NCI-H345 treated with DMSO at 0.1 percent for 48 hours (cell line): ENCODE measurements at regions not wholly inside any gene's neighbourhood (a gene's known extent, or its start where the extent isn't known, plus 50 kb on each side); places are given as distances from the start of the nearest gene placed in this dataset.
"Not testable (repeated sequence)": the region's sequence is repeated elsewhere in the genome, so short reads cannot be mapped to it uniquely, and the experiment has no call there.

Experiments used
- DNase-seq: peaks from one replicate; lab custom pipeline; 2025; ENCODE audit not compliant: unreplicated experiment; lab: John Stamatoyannopoulos, UW

DNA sequence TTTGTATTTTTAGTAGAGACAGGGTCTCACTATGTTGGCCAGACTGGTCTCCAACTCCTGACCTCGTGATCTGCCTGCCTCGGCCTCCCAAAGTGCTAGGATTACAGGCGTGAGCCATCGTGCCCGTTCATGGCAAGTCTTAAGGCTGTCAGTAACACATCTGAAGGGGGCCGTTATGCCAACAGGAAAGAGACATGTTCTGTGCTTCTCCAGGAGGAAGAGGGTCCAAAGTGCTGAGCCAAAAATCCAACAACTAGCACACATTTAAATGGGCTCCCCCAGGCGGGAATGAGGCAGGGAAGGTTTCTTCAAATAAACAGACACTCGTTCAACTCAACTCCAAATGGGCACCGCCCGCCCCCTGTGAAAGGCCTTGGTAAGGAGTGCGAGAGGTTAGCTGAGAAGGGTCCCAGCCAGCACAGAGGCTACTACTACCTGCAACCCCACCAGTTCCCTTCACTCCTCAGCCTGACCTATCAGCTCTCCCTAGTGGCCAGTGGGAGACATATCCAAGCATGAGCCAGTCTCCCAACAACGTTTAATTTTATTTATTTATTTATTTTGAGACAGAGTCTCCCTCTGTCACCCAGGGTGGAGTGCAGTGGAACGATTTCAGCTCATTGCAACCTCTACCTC is 84.1 kb upstream of the DMRT1 start:
- no peak for DNase-seq

DNA sequence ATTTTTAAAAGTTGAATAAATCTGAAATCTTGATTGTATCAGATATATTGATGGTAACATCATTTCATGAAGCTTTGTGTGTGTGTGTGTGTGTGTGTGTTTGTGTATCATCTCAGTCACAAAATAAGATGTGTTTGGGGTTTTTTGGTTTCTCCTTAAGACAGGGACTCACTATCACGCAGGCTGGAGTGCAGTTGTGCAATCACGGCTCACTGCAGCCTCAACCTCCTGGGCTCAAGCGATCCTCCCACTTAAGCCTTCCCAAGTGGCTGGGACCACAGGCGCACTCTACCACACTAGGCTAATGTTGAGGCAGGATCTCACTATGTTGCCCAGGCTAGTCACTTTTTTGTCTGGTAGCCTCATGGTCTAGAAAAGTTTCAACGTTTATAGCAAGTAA is 83.4 kb upstream of the DMRT1 start:
- no peak for DNase-seq

DNA sequence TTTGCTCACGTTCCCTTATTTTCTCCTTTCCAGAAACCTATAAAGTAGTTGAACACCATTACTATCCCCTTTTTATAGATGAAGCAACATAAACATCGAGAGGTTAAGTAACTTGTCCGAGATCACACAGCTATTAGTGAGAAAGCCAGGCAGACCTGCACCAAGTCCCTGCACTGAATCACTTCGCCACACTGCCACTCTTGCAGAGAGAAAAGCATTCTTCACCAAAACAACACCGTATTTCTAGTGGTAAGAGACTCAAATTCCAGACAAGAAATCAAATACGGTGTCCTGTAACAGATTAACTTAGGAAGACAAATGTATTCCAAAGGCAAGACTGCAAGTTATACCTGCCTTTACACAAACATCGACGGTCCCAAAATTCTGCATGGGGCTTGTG is 82.0 kb upstream of the DMRT1 start:
- no peak for DNase-seq

DNA sequence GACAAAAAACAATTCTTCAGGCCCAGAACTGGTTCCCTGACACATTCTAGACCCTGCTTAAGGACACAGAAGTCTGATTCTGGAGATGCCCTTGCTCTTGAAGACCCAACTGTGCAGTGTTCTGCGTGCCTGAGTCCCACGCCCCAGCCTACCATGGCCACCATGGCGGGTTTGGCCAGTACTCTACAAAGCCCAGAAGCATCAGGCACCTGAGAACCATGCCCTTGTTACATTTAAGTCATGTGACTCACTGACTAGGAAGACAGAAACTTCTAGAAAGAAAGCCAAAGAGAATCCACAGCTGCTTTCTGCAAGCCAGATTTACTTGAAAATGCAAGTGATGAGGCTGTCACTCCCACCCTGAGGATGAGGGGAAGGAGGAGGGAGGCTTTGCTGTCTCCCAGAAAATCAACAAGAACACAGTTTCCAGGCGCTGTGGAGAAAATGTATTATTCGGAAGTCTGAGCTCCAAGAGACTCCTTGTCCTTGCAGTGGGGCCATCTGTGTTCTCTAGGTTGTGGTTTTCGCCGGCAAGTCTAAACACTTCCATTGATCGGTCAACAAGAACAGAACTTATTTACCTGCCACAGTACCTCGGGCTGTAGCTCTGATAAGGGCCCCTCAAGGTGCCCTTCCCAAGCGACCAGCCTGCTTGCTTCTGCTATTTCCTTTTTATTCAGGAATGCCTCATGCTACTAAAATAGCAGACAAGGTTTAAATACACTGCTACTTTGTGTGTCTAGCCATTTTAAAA is 81.3 kb upstream of the DMRT1 start:
- no peak for DNase-seq

DNA sequence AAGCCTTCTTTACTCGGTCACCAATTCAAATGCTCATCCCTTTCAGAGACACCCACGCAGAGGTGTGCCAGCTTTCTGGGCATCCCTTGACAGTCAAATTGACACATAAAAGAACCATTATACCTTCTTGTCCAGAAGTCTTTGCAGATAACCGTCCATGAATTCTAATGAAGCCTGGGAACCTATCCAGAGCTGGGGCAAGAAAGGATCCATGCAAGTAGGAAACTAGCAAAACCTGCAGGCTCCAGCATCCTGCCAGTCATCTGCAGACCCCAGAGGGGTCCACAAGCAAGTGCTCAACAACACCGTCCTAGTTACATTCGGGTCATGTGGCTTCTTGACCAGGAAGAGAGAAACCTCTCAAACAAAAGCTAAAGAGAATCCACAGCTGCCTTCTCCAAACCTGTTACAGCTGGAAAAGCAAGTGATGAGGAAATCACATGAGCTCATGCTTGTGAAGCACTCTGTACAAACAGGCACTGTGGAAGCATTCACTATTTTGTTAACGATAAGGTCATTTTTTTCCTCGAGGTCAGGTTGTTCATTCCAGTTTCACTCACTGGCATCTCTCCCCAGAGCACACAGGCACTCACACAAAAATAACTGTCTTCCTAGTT is 80.2 kb upstream of the DMRT1 start:
- DNase-seq: no peak

DNA sequence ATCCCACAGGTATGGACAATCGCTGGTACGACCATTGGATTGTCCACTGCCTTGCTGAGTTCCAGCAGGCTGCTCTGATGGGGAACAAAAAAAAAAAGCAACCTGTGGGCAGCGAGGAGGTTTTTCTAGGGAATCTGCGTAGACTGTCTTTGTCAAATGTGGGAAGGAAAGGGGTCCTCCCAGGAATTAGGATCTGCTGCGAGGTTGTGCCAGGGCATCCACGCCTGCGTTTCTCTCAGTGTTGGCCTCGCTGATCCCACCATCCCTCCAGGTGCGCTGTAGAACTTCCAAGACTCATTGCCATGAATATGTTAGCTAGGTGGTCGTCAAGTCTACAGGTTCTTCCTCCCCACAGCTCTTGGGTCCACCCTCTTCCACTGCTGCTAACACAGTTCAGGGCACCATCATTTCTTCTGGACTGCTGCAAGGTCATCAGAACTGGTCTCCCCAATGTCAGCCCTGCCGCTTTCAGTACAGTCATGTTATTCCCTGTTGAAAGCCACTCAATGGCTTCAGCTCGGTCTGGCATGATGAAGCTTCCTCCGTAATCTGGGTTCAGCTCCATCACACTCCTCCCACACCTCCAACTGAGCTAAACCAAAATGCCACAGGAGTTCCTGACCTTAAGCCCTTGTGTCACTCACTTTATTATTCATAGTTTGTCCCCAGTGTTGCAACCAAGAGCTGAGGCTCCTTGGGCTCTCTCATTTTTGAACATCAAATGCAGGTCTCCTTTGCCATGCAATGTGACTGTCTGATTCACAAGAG is 79.5 kb upstream of the DMRT1 start:
- DNase-seq: no peak

DNA sequence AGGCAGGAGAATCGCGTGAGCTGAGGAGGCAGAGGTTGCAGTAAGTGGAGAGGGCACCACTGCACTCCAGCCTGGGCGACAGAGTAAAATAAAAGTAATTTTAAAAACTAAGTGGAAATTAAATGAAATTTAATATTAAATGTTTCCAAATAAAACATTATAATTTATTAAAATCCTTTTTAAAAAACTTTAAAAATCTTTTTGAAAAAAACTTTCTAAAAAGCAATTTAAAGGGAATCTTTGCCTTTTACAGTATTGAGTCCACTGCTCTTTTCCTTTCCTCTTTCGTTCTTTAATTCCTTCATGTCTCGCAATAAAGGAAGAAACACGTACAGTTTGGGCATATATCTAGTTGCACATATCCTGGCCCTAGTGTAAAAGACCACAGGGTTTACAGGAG is 77.8 kb upstream of the DMRT1 start:
- no peak for DNase-seq

DNA sequence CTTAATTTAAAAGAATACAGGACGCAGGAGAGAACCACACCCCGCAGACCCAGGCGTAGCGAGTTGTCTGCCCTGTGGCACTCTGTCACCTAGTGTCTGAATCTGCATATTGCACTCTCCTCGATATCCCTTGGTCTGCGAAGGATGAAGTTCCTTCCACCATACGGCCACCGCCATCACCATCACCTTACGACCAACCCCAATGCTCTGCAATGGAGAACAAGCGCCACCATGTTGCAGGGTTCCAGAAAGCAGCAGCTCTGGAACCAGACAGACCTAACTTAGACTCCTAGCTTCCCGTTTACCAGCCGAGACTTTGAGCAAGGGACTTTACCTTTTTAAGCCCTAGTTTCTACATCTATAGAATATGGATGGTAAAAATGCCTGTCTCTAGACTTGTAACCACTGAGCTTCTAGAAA is 77.4 kb upstream of the DMRT1 start:
- peak; percentile 3 for DNase-seq

DNA sequence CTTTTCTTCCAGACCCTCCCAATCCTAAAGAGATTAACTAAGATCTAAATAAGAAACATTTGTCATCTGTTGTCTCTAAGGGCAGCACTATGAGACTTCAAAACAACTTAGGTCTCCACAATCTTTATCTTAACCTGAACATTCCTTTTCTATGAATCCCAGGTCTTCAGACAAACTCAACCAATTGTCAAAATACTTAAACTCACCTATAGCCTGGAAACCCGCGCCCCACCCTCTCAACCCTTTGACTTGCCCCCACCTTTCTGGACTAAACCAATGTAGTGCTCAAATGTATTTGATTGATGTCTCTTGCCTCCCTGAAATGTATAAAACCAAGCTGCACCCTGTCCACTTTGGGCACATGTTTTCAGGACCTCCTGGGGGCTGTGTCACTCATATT is 76.5 kb upstream of the DMRT1 start:
- DNase-seq: no peak

DNA sequence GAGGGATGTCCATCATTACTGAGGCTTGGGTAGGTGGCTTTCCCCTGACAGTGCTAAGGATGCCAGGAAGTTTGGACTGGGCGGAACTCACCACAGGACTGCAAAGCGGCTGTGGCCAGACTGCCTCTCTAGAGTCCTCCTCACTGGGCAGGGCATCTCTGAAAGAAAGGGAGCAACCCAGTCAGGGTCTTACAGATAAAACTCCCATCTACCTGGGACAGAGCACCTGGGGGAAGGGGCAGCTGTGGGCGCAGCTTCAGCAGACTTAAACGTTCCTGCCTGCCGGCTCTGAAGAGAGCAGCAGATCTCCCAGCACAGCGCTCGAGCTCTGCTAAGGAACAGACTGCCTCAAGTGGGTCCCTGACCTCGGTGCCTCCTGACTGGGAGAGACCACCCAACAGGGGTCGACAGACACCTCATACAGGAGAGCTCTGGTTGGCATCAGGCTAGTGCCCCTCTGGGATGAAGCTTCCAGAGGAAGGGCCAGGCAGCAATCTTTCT is 74.4 kb upstream of the DMRT1 start:
- not testable (repeated sequence) for DNase-seq

DNA sequence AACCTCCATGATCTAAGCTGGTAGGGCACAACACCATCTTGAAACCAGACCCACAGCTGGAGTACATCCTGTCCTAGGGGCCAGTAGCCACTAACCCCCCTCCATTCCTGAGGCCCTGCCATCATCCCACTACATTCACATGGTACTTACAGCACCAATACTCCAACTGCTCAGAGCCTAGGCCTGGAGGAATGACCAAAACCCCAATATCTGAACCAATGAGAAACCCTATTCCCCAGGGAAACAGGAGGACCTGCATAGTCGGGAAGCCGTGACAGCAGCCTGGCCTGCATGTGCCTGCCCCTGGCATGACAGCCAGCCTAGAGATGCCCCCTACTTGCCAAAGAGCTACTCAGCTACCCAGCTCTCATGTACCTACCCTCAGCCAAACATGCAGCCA is 65.4 kb upstream of the DMRT1 start:
- no peak for DNase-seq

DNA sequence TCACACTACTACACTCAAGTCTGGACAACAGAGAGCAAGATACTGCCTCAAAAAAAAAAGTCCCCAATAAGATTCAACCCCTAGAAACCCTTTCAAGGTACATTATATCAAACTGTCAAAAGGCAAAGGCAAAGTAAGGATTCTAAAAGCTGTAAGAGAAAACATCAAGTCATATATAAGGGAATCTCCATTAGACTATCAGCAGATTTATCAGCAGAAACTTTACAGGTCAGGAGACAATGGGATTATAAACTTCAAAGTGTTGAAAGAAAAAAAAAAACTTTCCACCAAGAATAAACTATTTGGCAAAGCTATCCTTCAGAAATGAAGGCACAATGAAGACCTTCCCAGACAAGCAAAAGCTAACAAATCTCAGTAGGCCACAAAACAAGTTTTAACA is 63.5 kb upstream of the DMRT1 start:
- no peak for DNase-seq

DNA sequence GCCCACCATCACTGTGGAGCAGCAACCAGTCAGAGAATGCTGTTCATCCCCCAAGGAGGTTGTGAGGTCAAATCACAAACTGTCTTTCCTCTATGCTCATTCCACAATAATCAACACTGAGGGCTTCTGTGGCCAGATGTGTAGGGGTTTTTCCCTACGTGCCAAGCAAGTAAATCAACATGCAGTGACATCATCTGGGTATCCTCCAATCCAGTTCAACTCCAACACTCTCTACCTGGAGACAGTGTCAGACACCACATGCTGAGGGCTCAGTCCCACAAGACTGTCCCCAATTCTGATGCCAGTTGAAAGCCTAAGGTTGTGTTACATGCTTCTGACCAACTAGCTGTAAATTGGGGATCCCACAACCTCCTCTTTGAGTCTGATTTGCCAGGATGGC is 57.3 kb upstream of the DMRT1 start:
- DNase-seq: no peak

DNA sequence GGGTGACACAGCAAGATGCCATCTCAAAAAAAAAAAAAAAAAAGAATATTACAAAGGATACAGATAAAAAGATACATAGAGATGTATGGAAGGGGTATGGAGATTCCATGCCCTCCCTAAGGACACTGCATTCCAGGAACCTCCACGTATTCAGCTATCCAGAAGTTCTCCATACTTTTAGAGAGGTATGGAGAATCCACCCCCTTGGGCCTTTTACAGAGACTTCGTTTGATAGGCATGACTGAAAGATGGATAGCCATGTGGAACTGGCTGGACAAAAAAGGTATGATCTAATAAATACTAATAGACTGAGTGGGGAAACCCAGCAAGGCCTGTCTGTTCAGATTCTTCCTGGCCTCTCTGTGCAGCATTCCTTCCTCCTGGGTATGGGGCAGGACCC is 56.6 kb upstream of the DMRT1 start:
- no peak for DNase-seq

DNA sequence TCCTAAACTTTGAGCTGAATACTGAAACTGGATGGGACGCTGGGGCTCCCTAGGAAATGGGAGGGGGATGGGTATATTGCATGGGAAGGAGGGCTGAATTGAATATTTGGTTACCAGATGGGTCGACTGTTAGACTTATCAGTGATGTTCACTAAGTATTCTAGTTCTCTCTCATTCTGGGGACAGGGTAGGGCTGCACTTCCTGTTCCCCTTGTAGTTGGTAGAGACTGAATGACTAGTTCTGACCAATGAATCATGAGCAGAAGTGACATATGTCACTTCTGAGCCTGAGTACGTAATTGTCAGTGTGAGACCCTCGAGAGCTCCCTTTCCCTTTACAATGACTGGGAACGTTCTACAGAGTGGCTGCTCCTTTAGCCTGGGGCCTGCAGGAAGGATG is 55.5 kb upstream of the DMRT1 start:
- DNase-seq: no peak

DNA sequence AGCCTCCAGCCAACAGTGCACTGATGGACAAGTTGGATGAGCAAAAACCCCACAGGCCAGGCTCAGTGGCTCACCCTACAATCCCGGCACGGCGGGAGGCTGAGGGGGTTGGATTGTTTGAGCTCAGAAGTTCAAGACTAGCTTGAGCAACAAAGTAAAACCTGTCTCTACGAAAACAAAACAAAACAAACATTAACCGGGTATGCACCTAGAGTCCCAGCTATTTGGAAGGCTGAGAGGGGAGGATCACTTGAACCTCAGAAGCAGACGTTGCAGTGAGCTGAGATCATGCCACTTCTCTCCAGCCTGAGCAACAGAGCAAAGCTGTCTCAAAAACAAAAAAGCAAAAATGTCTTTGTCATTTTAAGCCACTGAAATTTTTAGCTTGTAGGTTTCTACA is 55.1 kb upstream of the DMRT1 start:
- DNase-seq: no peak

DNA sequence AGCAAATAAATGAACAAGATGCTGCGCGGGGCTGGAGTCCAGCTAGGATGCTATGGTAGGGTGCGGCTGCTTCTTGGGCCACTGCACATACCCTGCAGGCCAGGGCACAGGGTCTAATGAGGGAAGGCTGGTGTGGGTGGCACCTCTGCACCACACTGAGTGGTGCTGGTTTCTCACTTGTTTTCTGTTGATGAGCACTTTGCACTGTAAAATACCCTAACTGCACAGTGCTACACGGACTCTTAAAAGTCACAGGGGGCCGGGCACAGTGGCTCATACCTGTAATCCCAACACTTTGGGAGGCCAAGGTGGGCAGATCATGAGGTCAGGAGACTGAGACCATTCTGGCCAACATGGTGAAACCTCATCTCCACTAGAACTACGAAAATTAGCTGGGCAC is 52.7 kb upstream of the DMRT1 start:
- DNase-seq: no peak
